ENCODE measurements at regions not wholly inside any gene's neighbourhood (a gene's known extent, or its start where the extent isn't known, plus 50 kb on each side); places are given as distances from the start of the nearest gene placed in this dataset.

DNA sequence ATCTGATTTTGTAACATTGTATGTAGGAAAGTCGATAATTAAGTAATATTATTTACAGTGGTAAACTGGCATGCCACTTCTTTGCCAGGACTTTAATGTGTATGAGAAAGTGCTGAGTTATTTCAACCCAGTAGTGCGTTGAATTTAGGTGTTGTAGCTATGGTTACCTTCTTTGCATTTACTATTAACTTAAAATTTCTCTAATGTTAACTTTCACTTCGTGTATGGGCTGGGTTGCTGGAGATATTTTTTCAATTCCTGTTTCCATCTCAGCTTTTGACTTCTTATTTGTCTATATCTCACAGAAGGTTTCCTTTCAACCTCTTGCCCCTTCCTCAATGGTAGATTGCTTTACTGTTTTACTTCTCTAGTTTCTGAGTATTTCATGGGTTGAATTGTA is 1345.6 kb downstream of the FSCB start:
- ATAC-seq: no peak
- Histone ChIP-seq H3K27ac (no peak overlapping the region), H3K4me1 (no peaks in the 10 kb centered on the region), H3K9me3 (no peaks in the 10 kb centered on the region), H3K4me3 (no peak overlapping the region), H3K36me3 (no peaks in the 10 kb centered on the region), H3K27me3 (no peaks in the 10 kb centered on the region)
- intact Hi-C loops (cut with DNase I; ENCODE audit: low total_unique reads): no loop called here
- DNase-seq: no peak
- in situ Hi-C loops (cut with MboI; ENCODE audit: low sequenced_read_pairs in 4 of 4): no loop called here
- no peak for TF ChIP-seq POLR2A (IDR thresholded peaks at IDR 0.05)
- TF ChIP-seq, protein P1, sequence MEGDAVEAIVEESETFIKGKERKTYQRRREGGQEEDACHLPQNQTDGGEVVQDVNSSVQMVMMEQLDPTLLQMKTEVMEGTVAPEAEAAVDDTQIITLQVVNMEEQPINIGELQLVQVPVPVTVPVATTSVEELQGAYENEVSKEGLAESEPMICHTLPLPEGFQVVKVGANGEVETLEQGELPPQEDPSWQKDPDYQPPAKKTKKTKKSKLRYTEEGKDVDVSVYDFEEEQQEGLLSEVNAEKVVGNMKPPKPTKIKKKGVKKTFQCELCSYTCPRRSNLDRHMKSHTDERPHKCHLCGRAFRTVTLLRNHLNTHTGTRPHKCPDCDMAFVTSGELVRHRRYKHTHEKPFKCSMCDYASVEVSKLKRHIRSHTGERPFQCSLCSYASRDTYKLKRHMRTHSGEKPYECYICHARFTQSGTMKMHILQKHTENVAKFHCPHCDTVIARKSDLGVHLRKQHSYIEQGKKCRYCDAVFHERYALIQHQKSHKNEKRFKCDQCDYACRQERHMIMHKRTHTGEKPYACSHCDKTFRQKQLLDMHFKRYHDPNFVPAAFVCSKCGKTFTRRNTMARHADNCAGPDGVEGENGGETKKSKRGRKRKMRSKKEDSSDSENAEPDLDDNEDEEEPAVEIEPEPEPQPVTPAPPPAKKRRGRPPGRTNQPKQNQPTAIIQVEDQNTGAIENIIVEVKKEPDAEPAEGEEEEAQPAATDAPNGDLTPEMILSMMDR (IDR thresholded peaks at IDR 0.05 in 4 of 5, conservative IDR thresholded peaks at IDR 0.05 in 1 of 5): no peak

DNA sequence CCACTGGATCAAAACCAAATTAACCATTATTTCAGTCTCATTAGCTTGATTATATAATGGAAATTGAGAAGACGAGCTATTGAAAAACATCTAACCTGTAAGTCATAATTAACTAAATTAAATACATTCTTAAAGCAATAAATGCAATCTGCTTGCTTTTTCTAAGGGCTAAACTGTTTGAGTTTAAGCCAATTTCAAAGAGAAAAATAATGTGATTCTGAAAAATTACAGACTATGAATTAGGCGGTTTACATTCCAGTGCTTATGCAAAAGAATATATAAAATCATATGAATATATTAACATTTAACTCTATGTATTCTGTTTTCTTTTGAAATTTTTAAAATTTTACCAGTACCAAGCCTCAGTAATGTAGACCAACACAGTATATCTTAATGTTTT is 1349.4 kb downstream of the FSCB start:
- ATAC-seq (no peak), DNase-seq (no peak)
- Histone ChIP-seq H3K4me1 (no peaks in the 10 kb centered on the region), H3K9me3 (no peaks in the 10 kb centered on the region), H3K27ac (no peak overlapping the region), H3K27me3 (no peaks in the 10 kb centered on the region), H3K4me3 (no peak overlapping the region), H3K36me3 (no peaks in the 10 kb centered on the region)
- intact Hi-C loops (cut with DNase I; ENCODE audit: low total_unique reads) (no loop called here), in situ Hi-C loops (cut with MboI; ENCODE audit: low sequenced_read_pairs in 4 of 4) (no loop called here)
- TF ChIP-seq, protein P1 (IDR thresholded peaks at IDR 0.05 in 4 of 5, conservative IDR thresholded peaks at IDR 0.05 in 1 of 5): no peak
- TF ChIP-seq POLR2A (IDR thresholded peaks at IDR 0.05): no peak

DNA sequence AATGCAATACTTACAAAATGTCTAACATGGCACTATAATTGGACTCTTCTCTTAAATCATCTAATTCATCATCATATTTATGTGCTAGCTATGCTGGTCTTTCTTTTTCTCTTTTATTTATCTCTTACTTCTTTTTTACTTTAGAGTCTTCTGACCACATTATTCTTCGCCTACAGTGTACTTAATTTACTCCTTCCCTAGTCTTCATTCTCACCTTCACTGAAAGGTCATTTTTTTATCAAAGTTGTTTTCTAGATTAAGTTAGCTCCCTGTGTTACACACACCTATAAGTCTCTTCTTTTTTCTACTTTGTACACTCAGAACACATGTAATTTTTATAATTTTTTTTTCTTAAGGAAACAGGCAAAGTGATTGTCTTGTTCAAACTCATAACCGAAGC is 1351.2 kb downstream of the FSCB start:
- H3K27me3 ChIP-seq: no peaks in the 10 kb centered on the region
- no peak for ATAC-seq
- no peak overlapping the region for H3K4me3 ChIP-seq
- in situ Hi-C loops (cut with MboI; ENCODE audit: low sequenced_read_pairs in 4 of 4): no loop called here
- intact Hi-C loops (cut with DNase I; ENCODE audit: low total_unique reads): no loop called here
- DNase-seq: no peak
- no peaks in the 10 kb centered on the region for H3K36me3 ChIP-seq
- no peak overlapping the region for H3K27ac ChIP-seq
- no peaks in the 10 kb centered on the region for H3K9me3 ChIP-seq
- TF ChIP-seq POLR2A (IDR thresholded peaks at IDR 0.05): no peak
- TF ChIP-seq, protein P1 (IDR thresholded peaks at IDR 0.05 in 4 of 5, conservative IDR thresholded peaks at IDR 0.05 in 1 of 5): no peak
- no peaks in the 10 kb centered on the region for H3K4me1 ChIP-seq

DNA sequence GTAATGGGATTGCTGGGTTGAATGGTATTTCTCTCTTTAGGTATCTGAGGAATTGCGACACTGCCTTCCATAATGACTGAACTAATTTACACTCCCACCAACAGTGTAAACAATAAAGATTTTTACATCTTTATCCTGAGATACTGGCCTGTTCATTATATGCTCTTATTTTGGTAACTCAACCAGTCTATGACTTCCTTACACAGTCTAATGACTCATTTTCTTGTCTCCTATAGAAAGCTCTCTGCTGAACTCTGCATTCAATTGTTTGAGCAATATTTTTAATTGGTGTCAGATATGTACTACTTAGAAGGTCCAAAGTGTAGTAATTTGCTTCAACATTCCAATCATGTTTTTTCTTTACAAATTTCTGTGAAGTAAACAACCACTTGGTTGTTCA is 1351.8 kb downstream of the FSCB start:
- in situ Hi-C loops (cut with MboI; ENCODE audit: low sequenced_read_pairs in 4 of 4): no loop called here
- intact Hi-C loops (cut with DNase I; ENCODE audit: low total_unique reads): no loop called here
- Histone ChIP-seq H3K27me3 (no peaks in the 10 kb centered on the region), H3K9me3 (no peaks in the 10 kb centered on the region), H3K36me3 (no peaks in the 10 kb centered on the region), H3K27ac (no peak overlapping the region), H3K4me3 (no peak overlapping the region), H3K4me1 (no peaks in the 10 kb centered on the region)
- ATAC-seq: no peak
- no peak for DNase-seq
- TF ChIP-seq, protein P1 (IDR thresholded peaks at IDR 0.05 in 4 of 5, conservative IDR thresholded peaks at IDR 0.05 in 1 of 5): no peak
- TF ChIP-seq POLR2A (IDR thresholded peaks at IDR 0.05): no peak

GRCh38 chr14:43147485-43147884 is 1359.6 kb downstream of the FSCB start:
- Histone ChIP-seq H3K9me3 (no peaks in the 10 kb centered on the region), H3K36me3 (no peaks in the 10 kb centered on the region), H3K4me3 (no peak overlapping the region), H3K27me3 (no peaks in the 10 kb centered on the region), H3K4me1 (peaks cover 7 to 12% of the 10 kb centered on the region in 2 donors), H3K27ac (no peak overlapping the region)
- peak; percentile 68 to 80 for ATAC-seq
- no peak for TF ChIP-seq POLR2A (IDR thresholded peaks at IDR 0.05)
- TF ChIP-seq, protein P1 (IDR thresholded peaks at IDR 0.05 in 4 of 5, conservative IDR thresholded peaks at IDR 0.05 in 1 of 5): no peak
- DNase-seq: no peak
- intact Hi-C loops (cut with DNase I; ENCODE audit: low total_unique reads) (no loop called here), in situ Hi-C loops (cut with MboI; ENCODE audit: low sequenced_read_pairs in 4 of 4) (no loop called here)

Data from gastrocnemius medialis (tissue), 4 donors.